ENCODE measurements at regions not wholly inside any gene's neighbourhood (a gene's known extent, or its start where the extent isn't known, plus 50 kb on each side); places are given as distances from the start of the nearest gene placed in this dataset.

GRCh38 chr11:90775567-90776165 is 552.8 kb upstream of the CHORDC1 start:
- no peaks in the 10 kb centered on the region for H3K27me3 ChIP-seq
- H3K36me3 ChIP-seq (replicated peaks; ENCODE audit: insufficient read depth, low read depth), result no peaks in the 10 kb centered on the region
- DNase-seq (ENCODE audit: low spot score), result no peak
- H3K9me3 ChIP-seq (ENCODE audit: low read depth), result no peaks in the 10 kb centered on the region
- H3K27ac ChIP-seq, result no peak overlapping the region
- no peak overlapping the region for H2AFZ ChIP-seq
- H3K9me2 ChIP-seq (replicated peaks; ENCODE audit: insufficient read depth), result no peaks in the 10 kb centered on the region
- no peaks in the 10 kb centered on the region for H4K20me1 ChIP-seq (ENCODE audit: insufficient read depth, poor library complexity, severe bottlenecking)
- H3K4me3 ChIP-seq, result no peak overlapping the region
- 95% methylated on average over 6 of the region's 6 CpGs for WGBS (ENCODE audit: low lambda C conversion rate, missing lambda C conversion rate)
- no peaks in the 10 kb centered on the region for H3K4me1 ChIP-seq (ENCODE audit: insufficient read depth)
- no peak overlapping the region for H3K4me2 ChIP-seq
- H3K79me2 ChIP-seq, result no peaks in the 10 kb centered on the region
- no peak for TF ChIP-seq CTCF (IDR thresholded peaks at IDR 0.05; ENCODE audit: poor library complexity)
- no peak for TF ChIP-seq EZH2phosphoT487 (IDR thresholded peaks at IDR 0.05; ENCODE audit: low read depth, severe bottlenecking, unreplicated experiment)
- TF ChIP-seq EZH2 (IDR thresholded peaks at IDR 0.05; ENCODE audit: borderline replicate concordance), result no peak

GRCh38 chr11:90774727-90775566 is 552.1 kb upstream of the CHORDC1 start:
- H3K4me3 ChIP-seq, result no peak overlapping the region
- no peak for TF ChIP-seq EZH2 (IDR thresholded peaks at IDR 0.05; ENCODE audit: borderline replicate concordance)
- TF ChIP-seq EZH2phosphoT487 (IDR thresholded peaks at IDR 0.05; ENCODE audit: low read depth, severe bottlenecking, unreplicated experiment), result no peak
- TF ChIP-seq CTCF (IDR thresholded peaks at IDR 0.05; ENCODE audit: poor library complexity), result no peak
- H3K9me2 ChIP-seq (replicated peaks; ENCODE audit: insufficient read depth), result no peaks in the 10 kb centered on the region
- no peak overlapping the region for H3K27ac ChIP-seq
- H3K36me3 ChIP-seq (replicated peaks; ENCODE audit: insufficient read depth, low read depth), result no peaks in the 10 kb centered on the region
- H3K4me1 ChIP-seq (ENCODE audit: insufficient read depth), result no peaks in the 10 kb centered on the region
- no peak overlapping the region for H2AFZ ChIP-seq
- no peaks in the 10 kb centered on the region for H3K27me3 ChIP-seq
- H3K4me2 ChIP-seq, result no peak overlapping the region
- no peaks in the 10 kb centered on the region for H4K20me1 ChIP-seq (ENCODE audit: insufficient read depth, poor library complexity, severe bottlenecking)
- H3K9me3 ChIP-seq (ENCODE audit: low read depth), result no peaks in the 10 kb centered on the region
- no peaks in the 10 kb centered on the region for H3K79me2 ChIP-seq
- 69% methylated on average over 13 of the region's 13 CpGs for WGBS (ENCODE audit: low lambda C conversion rate, missing lambda C conversion rate)
- DNase-seq (ENCODE audit: low spot score), result no peak

- H3K4me1 ChIP-seq (ENCODE audit: insufficient read depth), result no peaks in the 10 kb centered on the region
- H3K27ac ChIP-seq, result no peak overlapping the region
- H3K9me2 ChIP-seq (replicated peaks; ENCODE audit: insufficient read depth), result no peaks in the 10 kb centered on the region
- TF ChIP-seq EZH2phosphoT487 (IDR thresholded peaks at IDR 0.05; ENCODE audit: low read depth, severe bottlenecking, unreplicated experiment) (no peak), EZH2 (IDR thresholded peaks at IDR 0.05; ENCODE audit: borderline replicate concordance) (no peak), CTCF (IDR thresholded peaks at IDR 0.05; ENCODE audit: poor library complexity) (no peak)
- no peak overlapping the region for H2AFZ ChIP-seq
- no peaks in the 10 kb centered on the region for H3K27me3 ChIP-seq
- no peak overlapping the region for H3K4me3 ChIP-seq
- H4K20me1 ChIP-seq (ENCODE audit: insufficient read depth, poor library complexity, severe bottlenecking), result no peaks in the 10 kb centered on the region
- DNase-seq (ENCODE audit: low spot score), result no peak
- 95% methylated on average over 3 of the region's 3 CpGs for WGBS (ENCODE audit: low lambda C conversion rate, missing lambda C conversion rate)
- H3K36me3 ChIP-seq (replicated peaks; ENCODE audit: insufficient read depth, low read depth), result no peaks in the 10 kb centered on the region
- no peaks in the 10 kb centered on the region for H3K9me3 ChIP-seq (ENCODE audit: low read depth)
- no peaks in the 10 kb centered on the region for H3K79me2 ChIP-seq
- H3K4me2 ChIP-seq, result no peak overlapping the region
Measured at GRCh38 chr11:90770007-90770406, 547.2 kb upstream of the CHORDC1 start.

All from hepatocyte (in vitro differentiated cells).